ENCODE measurements at regions not wholly inside any gene's neighbourhood (a gene's known extent, or its start where the extent isn't known, plus 50 kb on each side); places are given as distances from the start of the nearest gene placed in this dataset.

DNA sequence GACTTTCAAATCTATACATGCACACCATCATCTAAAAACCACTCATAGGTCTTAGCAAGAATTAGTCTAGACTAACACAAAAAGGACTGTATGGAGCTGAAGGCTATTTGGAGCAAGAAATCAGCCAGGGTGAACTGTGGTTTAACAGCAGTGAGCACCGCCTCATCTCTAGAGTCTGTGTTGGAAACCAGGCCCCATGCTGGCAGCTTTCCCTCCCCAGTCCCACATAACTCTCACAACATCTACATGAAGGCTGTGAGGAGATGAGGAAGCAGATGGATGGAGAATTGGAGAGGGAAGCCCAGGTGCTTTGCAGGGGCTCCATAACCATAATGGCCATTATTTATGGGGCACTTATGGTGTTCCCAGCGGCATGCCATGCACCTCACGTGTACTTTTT lies 133.2 kb upstream of the TOPAZ1 start:
- no peak overlapping the region for H3K27ac ChIP-seq
- no peak overlapping the region for H3K4me3 ChIP-seq
- intact Hi-C loops (cut with DNase I), result no loop called here
- no peaks in the 10 kb centered on the region for H3K27me3 ChIP-seq
- no peak for DNase-seq (ENCODE audit: extremely low spot score in 2 of 2)
- TF ChIP-seq POLR2AphosphoS5 (IDR thresholded peaks at IDR 0.05; ENCODE audit: insufficient read depth in 1 of 2, low read depth in 1 of 2) (no peak), POLR2A (IDR thresholded peaks at IDR 0.05) (no peak)
- TF ChIP-seq, protein P1, sequence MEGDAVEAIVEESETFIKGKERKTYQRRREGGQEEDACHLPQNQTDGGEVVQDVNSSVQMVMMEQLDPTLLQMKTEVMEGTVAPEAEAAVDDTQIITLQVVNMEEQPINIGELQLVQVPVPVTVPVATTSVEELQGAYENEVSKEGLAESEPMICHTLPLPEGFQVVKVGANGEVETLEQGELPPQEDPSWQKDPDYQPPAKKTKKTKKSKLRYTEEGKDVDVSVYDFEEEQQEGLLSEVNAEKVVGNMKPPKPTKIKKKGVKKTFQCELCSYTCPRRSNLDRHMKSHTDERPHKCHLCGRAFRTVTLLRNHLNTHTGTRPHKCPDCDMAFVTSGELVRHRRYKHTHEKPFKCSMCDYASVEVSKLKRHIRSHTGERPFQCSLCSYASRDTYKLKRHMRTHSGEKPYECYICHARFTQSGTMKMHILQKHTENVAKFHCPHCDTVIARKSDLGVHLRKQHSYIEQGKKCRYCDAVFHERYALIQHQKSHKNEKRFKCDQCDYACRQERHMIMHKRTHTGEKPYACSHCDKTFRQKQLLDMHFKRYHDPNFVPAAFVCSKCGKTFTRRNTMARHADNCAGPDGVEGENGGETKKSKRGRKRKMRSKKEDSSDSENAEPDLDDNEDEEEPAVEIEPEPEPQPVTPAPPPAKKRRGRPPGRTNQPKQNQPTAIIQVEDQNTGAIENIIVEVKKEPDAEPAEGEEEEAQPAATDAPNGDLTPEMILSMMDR (IDR thresholded peaks at IDR 0.05), result no peak
- H3K9me3 ChIP-seq, result no peaks in the 10 kb centered on the region
- no peaks in the 10 kb centered on the region for H3K36me3 ChIP-seq
- no peaks in the 10 kb centered on the region for H3K4me1 ChIP-seq

DNA sequence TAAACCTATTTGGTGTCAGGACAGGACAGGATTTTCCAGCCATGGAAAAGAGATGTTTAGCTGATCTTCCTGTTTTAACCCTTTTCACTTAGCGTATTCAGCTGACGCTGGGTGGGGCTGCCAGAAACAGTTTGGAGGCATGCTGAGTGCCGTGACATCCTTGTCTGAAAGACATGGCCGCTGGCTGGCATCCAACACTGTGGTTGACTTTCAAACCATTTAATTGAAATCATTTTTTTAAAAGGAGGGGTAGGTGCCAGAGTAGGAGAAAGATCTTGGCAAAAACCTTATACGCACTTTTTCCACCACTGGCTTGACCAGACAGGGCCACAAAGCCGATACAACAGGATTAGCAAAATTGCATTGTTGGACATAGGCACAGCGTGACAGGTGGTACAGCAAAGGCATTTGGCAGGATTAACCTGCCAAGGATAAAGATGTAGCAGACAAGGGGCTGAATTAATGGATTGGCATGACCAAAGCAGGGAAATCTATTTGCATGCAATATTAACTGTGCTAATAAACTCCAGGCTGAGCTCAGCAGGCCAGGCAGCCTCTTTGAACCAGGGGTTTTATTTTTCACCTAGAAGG lies 131.8 kb upstream of the TOPAZ1 start:
- H3K27ac ChIP-seq, result no peak overlapping the region
- H3K9me3 ChIP-seq, result no peaks in the 10 kb centered on the region
- no peak overlapping the region for H3K4me3 ChIP-seq
- H3K36me3 ChIP-seq, result no peaks in the 10 kb centered on the region
- TF ChIP-seq POLR2A (IDR thresholded peaks at IDR 0.05), result no peak
- TF ChIP-seq, protein P1 (IDR thresholded peaks at IDR 0.05), result no peak
- no peak for TF ChIP-seq POLR2AphosphoS5 (IDR thresholded peaks at IDR 0.05; ENCODE audit: insufficient read depth in 1 of 2, low read depth in 1 of 2)
- peak in 1 of 2 donors; percentile 42 for DNase-seq (ENCODE audit: extremely low spot score in 2 of 2)
- no peaks in the 10 kb centered on the region for H3K4me1 ChIP-seq
- intact Hi-C loops (cut with DNase I), result no loop called here
- no peaks in the 10 kb centered on the region for H3K27me3 ChIP-seq

DNA sequence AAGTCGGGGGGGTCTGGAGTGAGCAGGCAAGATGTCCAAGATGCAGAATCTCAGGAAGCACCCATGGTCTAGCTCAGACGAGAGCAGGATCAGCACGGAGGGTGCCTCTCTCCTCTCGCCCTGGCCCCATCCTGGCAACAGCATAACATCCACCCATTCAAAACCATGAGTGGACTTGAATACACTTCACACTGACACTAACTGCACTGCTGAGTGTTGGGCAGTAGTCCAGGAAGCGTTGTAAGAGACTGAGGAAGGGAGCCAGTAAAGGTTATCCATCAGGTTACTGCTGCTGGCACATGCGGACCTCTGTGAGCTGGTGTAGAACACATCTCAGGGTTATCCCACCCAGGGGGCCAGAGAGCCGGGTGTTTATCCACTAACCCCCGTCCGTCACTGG lies 131.0 kb upstream of the TOPAZ1 start:
- intact Hi-C loops (cut with DNase I), result no loop called here
- DNase-seq (ENCODE audit: extremely low spot score in 2 of 2), result no peak
- Histone ChIP-seq H3K9me3 (no peaks in the 10 kb centered on the region), H3K4me3 (no peak overlapping the region), H3K36me3 (no peaks in the 10 kb centered on the region), H3K27ac (no peak overlapping the region), H3K4me1 (no peaks in the 10 kb centered on the region), H3K27me3 (no peaks in the 10 kb centered on the region)
- TF ChIP-seq POLR2A (IDR thresholded peaks at IDR 0.05) (no peak), POLR2AphosphoS5 (IDR thresholded peaks at IDR 0.05; ENCODE audit: insufficient read depth in 1 of 2, low read depth in 1 of 2) (no peak)
- TF ChIP-seq, protein P1 (IDR thresholded peaks at IDR 0.05), result no peak

DNA sequence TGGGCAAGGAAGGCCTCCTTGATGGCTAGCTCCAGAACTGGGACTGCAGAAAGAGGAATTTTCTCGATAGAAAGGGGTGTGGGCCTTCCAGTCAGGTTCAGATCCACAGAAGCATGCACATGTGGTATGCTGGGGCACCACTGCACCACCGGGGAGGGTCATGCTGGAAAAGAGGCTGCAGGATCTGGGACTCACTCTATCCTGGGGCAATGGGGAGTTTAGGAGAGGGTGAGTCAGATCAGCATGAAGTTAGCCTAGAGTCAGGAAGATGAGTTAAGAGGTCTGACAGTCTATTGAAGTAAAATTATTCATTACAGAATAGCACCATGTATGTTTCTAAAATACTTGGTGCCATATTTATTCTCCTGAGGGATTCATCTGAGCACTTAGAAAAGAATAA lies 130.2 kb upstream of the TOPAZ1 start:
- no peaks in the 10 kb centered on the region for H3K4me1 ChIP-seq
- TF ChIP-seq POLR2A (IDR thresholded peaks at IDR 0.05) (no peak), POLR2AphosphoS5 (IDR thresholded peaks at IDR 0.05; ENCODE audit: insufficient read depth in 1 of 2, low read depth in 1 of 2) (no peak)
- TF ChIP-seq, protein P1 (IDR thresholded peaks at IDR 0.05), result no peak
- intact Hi-C loops (cut with DNase I), result no loop called here
- H3K4me3 ChIP-seq, result no peak overlapping the region
- no peaks in the 10 kb centered on the region for H3K9me3 ChIP-seq
- DNase-seq (ENCODE audit: extremely low spot score in 2 of 2), result no peak
- no peaks in the 10 kb centered on the region for H3K27me3 ChIP-seq
- H3K36me3 ChIP-seq, result no peaks in the 10 kb centered on the region
- H3K27ac ChIP-seq, result no peak overlapping the region

DNA sequence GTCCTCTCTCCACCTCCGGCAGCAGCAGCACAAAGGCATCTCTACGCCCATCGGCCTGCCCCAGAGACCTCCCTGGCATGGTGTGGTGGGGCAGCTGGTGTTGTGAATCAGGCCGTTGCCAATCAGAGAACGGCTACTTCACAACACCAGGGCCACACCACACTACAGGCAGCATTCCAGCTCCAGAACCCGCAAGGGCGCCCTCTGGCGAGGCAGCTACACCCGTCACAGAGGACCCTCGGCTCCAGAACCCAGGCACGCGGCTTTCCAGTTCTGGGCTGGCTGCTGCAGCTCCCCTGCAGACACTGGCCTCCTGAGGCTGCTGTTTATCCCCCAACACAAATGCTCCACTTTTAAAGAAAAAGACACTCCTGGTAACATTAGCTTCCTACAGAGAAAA lies 127.5 kb upstream of the TOPAZ1 start:
- TF ChIP-seq, protein P1 (IDR thresholded peaks at IDR 0.05), result no peak
- no peak for TF ChIP-seq POLR2AphosphoS5 (IDR thresholded peaks at IDR 0.05; ENCODE audit: insufficient read depth in 1 of 2, low read depth in 1 of 2)
- TF ChIP-seq POLR2A (IDR thresholded peaks at IDR 0.05), result no peak
- Histone ChIP-seq H3K4me3 (no peak overlapping the region), H3K36me3 (no peaks in the 10 kb centered on the region), H3K27ac (no peak overlapping the region), H3K27me3 (no peaks in the 10 kb centered on the region), H3K4me1 (no peaks in the 10 kb centered on the region), H3K9me3 (no peaks in the 10 kb centered on the region)
- intact Hi-C loops (cut with DNase I), result no loop called here
- no peak for DNase-seq (ENCODE audit: extremely low spot score in 2 of 2)

Data from vagina (tissue), 2 donors.